K562 (cell line): ENCODE measurements at regions not wholly inside any gene's neighbourhood (a gene's known extent, or its start where the extent isn't known, plus 50 kb on each side); places are given as distances from the start of the nearest gene placed in this dataset.

ENCODE experiments used
- CAMTA2 ChIP-seq: fragments of 250-450 bp; sonication (Bioruptor Pico); conservative IDR thresholded peaks from 2 replicates; pipeline ENCODE4 v1.5.1; 2022
- CTCF ChIP-seq, 3 experiments: IDR thresholded peaks in 2 of 3; conservative IDR thresholded peaks in 1 of 3; 2 replicates each; pipeline ENCODE4 v1.5.1; 2011 to 2012; ENCODE audit warnings: low read length in 3 of 3, mild to moderate bottlenecking in 3 of 3, control low read depth in 2 of 3, improper control_type of control experiment in 1 of 3, inconsistent platforms in 1 of 3, low read depth in 1 of 3, mixed read lengths in 1 of 3, moderate library complexity in 1 of 3; ENCODE audit not compliant: insufficient read depth in 2 of 3
- HDGF ChIP-seq: fragments of 450-650 bp; IDR thresholded peaks from 2 replicates; pipeline ENCODE4 v1.6.1; 2016
- MTA2 ChIP-seq: fragments of 450-650 bp; IDR thresholded peaks from 2 replicates; pipeline ENCODE4 v1.6.1; 2016; ENCODE audit warnings: low read depth
- POLR2A ChIP-seq: fragments of 450-650 bp; conservative IDR thresholded peaks from 2 replicates; pipeline ENCODE4 v1.6.1; 2016
- RBFOX2 ChIP-seq: fragments of 200-400 bp; formaldehyde crosslinking; IDR thresholded peaks from 2 replicates; pipeline ENCODE4 v1.6.1; 2017; ENCODE audit warnings: low read depth, mild to moderate bottlenecking, low read length, moderate library complexity
- SIX5 ChIP-seq, 2 experiments: IDR thresholded peaks; 2 replicates each; pipeline ENCODE4 v1.6.1; 2011; ENCODE audit warnings: low read length in 2 of 2, borderline replicate concordance in 1 of 2, low read depth in 1 of 2, mild to moderate bottlenecking in 1 of 2, moderate library complexity in 1 of 2; ENCODE audit not compliant: insufficient read depth in 1 of 2
- TARDBP ChIP-seq: fragments of 450-650 bp; IDR thresholded peaks from 2 replicates; pipeline ENCODE4 v1.6.1; 2016
- VEZF1 ChIP-seq: fragments of 200-800 bp; sonication (Bioruptor generic); IDR thresholded peaks from 2 replicates; pipeline ENCODE4 v1.6.1; 2017; ENCODE audit warnings: missing genetic modification characterization, missing compliant biosample characterization
- ZNF274 ChIP-seq: IDR thresholded peaks from 2 replicates; pipeline ENCODE4 v1.6.1; 2011; ENCODE audit warnings: low read depth, mild to moderate bottlenecking, low read length, moderate library complexity, borderline replicate concordance

GRCh38 chr15:47360305-47360704 lies 357.0 kb upstream of the SEMA6D start:
- TF ChIP-seq SIX5 (IDR thresholded peaks at IDR 0.05; ENCODE audit: borderline replicate concordance in 1 of 2, insufficient read depth in 1 of 2, low read depth in 1 of 2, low read length in 2 of 2): no peak
- no peak for TF ChIP-seq POLR2A
- no peak for TF ChIP-seq VEZF1 (CRISPR knock-in tag)
- TF ChIP-seq CTCF (IDR thresholded peaks at IDR 0.05 in 2 of 3, conservative IDR thresholded peaks at IDR 0.05 in 1 of 3; ENCODE audit: insufficient read depth in 2 of 3, low read depth in 1 of 3, low read length in 3 of 3): no peak
- no peak for TF ChIP-seq CAMTA2
- no peak for TF ChIP-seq RBFOX2
- no peak for TF ChIP-seq MTA2
- TF ChIP-seq HDGF: no peak
- TF ChIP-seq TARDBP: no peak
- no peak for TF ChIP-seq ZNF274
